ENCODE measurements at regions not wholly inside any gene's neighbourhood (a gene's known extent, or its start where the extent isn't known, plus 50 kb on each side); places are given as distances from the start of the nearest gene placed in this dataset.

DNA sequence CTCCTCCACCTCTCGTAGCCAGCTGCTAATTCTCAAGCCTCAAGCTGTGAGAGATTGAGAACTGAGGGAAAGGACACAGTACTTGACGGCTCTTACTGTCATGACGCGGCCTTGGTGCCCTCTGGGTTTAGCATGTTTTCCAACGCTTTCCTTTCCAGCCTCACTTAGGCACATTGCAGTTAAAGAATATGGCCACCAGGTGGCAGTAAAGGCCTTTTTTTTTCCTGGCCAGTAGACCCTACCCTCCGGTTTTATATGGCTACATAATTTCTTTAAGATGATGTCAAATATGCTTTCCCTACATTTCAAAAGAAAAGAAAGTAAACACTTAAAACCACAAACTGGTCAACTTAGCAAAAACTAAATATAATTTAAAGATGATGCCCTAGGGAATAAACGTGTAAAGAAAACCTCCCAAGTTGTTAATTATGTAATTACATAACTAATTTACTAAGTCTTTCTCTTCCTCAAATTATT lies 56.8 kb upstream of the PRDX6 start:
- peak; percentile 26 for ATAC-seq
- POLR2A ChIA-PET: interaction anchor here (0.7 kb wide), 1 partner anchor 10 kb away, joined by 3 read pairs; no protein-coding TSS in a partner anchor
- peak; percentile 77 for TF ChIP-seq ATF7 (IDR thresholded peaks at IDR 0.05; ENCODE audit: low read depth)
- no peak for TF ChIP-seq RUNX3 (IDR thresholded peaks at IDR 0.05; ENCODE audit: low read length)
- peak; percentile 86 for TF ChIP-seq MEF2B (IDR thresholded peaks at IDR 0.05; ENCODE audit: partially characterized antibody, poor library complexity, severe bottlenecking)
- no peak for TF ChIP-seq RB1 (IDR thresholded peaks at IDR 0.05; ENCODE audit: borderline replicate concordance)
- 0 out of 4 replicates have a peak, but pooled peaks of 1 of the 2 experiments have one; percentile 20 for TF ChIP-seq IKZF2 (IDR thresholded peaks at IDR 0.05)
- TF ChIP-seq SMC3 (IDR thresholded peaks at IDR 0.05; ENCODE audit: borderline replicate concordance, low read length): peak; percentile 70
- TF ChIP-seq MYC (IDR thresholded peaks at IDR 0.05; ENCODE audit: insufficient read depth, insufficient read length, insufficient replicate concordance, low read length, severe bottlenecking): no peak
- TF ChIP-seq SMARCA5 (IDR thresholded peaks at IDR 0.05): peak; percentile 57; the same call in 1 of the 2 replicates
- TF ChIP-seq YY1 (IDR thresholded peaks at IDR 0.05; ENCODE audit: low read depth, low read length): peak; percentile 72; the same call in 1 of the 2 replicates
- no peak for TF ChIP-seq POLR2A (IDR thresholded peaks at IDR 0.05; ENCODE audit: low read depth, low read length)
- 0 out of 2 replicates have a peak, but pooled peaks have one; percentile 50 for TF ChIP-seq EED (IDR thresholded peaks at IDR 0.05; ENCODE audit: low read depth)
- TF ChIP-seq NBN (IDR thresholded peaks at IDR 0.05): no peak
- peak; percentile 90 for TF ChIP-seq RAD21 (IDR thresholded peaks at IDR 0.05; ENCODE audit: insufficient read depth, low read depth, low read length)
- peak; percentile 61 for TF ChIP-seq MTA2 (IDR thresholded peaks at IDR 0.05; ENCODE audit: low read depth)
- TF ChIP-seq, protein P1, sequence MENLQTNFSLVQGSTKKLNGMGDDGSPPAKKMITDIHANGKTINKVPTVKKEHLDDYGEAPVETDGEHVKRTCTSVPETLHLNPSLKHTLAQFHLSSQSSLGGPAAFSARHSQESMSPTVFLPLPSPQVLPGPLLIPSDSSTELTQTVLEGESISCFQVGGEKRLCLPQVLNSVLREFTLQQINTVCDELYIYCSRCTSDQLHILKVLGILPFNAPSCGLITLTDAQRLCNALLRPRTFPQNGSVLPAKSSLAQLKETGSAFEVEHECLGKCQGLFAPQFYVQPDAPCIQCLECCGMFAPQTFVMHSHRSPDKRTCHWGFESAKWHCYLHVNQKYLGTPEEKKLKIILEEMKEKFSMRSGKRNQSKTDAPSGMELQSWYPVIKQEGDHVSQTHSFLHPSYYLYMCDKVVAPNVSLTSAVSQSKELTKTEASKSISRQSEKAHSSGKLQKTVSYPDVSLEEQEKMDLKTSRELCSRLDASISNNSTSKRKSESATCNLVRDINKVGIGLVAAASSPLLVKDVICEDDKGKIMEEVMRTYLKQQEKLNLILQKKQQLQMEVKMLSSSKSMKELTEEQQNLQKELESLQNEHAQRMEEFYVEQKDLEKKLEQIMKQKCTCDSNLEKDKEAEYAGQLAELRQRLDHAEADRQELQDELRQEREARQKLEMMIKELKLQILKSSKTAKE (IDR thresholded peaks at IDR 0.05; ENCODE audit: low read depth, poor library complexity, severe bottlenecking): peak; percentile 28
- no peak for TF ChIP-seq TBL1XR1 (IDR thresholded peaks at IDR 0.05; ENCODE audit: low read depth, low read length)
- TF ChIP-seq, protein P2, sequence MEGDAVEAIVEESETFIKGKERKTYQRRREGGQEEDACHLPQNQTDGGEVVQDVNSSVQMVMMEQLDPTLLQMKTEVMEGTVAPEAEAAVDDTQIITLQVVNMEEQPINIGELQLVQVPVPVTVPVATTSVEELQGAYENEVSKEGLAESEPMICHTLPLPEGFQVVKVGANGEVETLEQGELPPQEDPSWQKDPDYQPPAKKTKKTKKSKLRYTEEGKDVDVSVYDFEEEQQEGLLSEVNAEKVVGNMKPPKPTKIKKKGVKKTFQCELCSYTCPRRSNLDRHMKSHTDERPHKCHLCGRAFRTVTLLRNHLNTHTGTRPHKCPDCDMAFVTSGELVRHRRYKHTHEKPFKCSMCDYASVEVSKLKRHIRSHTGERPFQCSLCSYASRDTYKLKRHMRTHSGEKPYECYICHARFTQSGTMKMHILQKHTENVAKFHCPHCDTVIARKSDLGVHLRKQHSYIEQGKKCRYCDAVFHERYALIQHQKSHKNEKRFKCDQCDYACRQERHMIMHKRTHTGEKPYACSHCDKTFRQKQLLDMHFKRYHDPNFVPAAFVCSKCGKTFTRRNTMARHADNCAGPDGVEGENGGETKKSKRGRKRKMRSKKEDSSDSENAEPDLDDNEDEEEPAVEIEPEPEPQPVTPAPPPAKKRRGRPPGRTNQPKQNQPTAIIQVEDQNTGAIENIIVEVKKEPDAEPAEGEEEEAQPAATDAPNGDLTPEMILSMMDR (IDR thresholded peaks at IDR 0.05 in 2 of 3, conservative IDR thresholded peaks at IDR 0.05 in 1 of 3; ENCODE audit: control insufficient read depth in 2 of 3, extremely low read depth in 1 of 3, insufficient read depth in 1 of 3, low read depth in 3 of 3, low read length in 3 of 3): peak; percentile 68 to 80 (median 73)
- TF ChIP-seq, protein P3, sequence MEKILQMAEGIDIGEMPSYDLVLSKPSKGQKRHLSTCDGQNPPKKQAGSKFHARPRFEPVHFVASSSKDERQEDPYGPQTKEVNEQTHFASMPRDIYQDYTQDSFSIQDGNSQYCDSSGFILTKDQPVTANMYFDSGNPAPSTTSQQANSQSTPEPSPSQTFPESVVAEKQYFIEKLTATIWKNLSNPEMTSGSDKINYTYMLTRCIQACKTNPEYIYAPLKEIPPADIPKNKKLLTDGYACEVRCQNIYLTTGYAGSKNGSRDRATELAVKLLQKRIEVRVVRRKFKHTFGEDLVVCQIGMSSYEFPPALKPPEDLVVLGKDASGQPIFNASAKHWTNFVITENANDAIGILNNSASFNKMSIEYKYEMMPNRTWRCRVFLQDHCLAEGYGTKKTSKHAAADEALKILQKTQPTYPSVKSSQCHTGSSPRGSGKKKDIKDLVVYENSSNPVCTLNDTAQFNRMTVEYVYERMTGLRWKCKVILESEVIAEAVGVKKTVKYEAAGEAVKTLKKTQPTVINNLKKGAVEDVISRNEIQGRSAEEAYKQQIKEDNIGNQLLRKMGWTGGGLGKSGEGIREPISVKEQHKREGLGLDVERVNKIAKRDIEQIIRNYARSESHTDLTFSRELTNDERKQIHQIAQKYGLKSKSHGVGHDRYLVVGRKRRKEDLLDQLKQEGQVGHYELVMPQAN (conservative IDR thresholded peaks at IDR 0.05): no peak
- no peak for TF ChIP-seq TCF3 (IDR thresholded peaks at IDR 0.05; ENCODE audit: borderline replicate concordance, insufficient read depth, low read depth, low read length)

More for the DNA sequence above, 56.8 kb upstream of the PRDX6 start:
- DNase-seq (ENCODE audit: low read depth, low spot score): no peak
- Histone ChIP-seq H3K27ac (ENCODE audit: control insufficient read depth, insufficient read depth) (no peak overlapping the region), H3K79me2 (ENCODE audit: control insufficient read depth, insufficient read depth, low read length) (peaks cover 4% of the 10 kb centered on the region; the same call in 1 of the 2 replicates), H3K9ac (ENCODE audit: control insufficient read depth, insufficient read depth, low read length) (no peak overlapping the region), H3K9me3 (replicated peaks; ENCODE audit: control insufficient read depth, insufficient read depth, low read length) (no peaks in the 10 kb centered on the region), H3K4me3 (no peak overlapping the region), H3K36me3 (ENCODE audit: control insufficient read depth in 2 of 2, insufficient read depth in 2 of 2, low read length in 1 of 2) (no peaks in the 10 kb centered on the region), H3K27me3 (replicated peaks in 1 of 2; ENCODE audit: control insufficient read depth in 2 of 2, insufficient read depth in 2 of 2, low read length in 1 of 2) (no peaks in the 10 kb centered on the region), H2AFZ (ENCODE audit: control insufficient read depth, low read depth, low read length) (peak overlapping the region; percentile 84), H3K4me2 (ENCODE audit: control insufficient read depth, insufficient read depth) (peak overlapping the region; percentile 54; the same call in 1 of the 2 replicates), H3K4me1 (ENCODE audit: control insufficient read depth, insufficient read depth, low read length) (peaks cover 39% of the 10 kb centered on the region), H4K20me1 (ENCODE audit: control insufficient read depth, insufficient read depth) (no peaks in the 10 kb centered on the region)
- ChIA-PET CTCF (interaction anchor here (0.6 to 3.9 kb wide), 41 partner anchors 9 to 801 kb away, joined by 3 to 30 read pairs (median 4); partner anchors contain the start of genes KLHL20 and TNFSF4), SMC1A (ENCODE audit: uncharacterized antibody, unreplicated experiment) (interaction anchor here (0.6 to 17.9 kb wide), 32 partner anchors 9 to 839 kb away, joined by 3 to 348 read pairs (median 4); partner anchors contain the start of genes DARS2 and TNFSF4), RAD21 (ENCODE audit: unreplicated experiment) (interaction anchor here (0.8 to 7.6 kb wide), 13 partner anchors 9 to 797 kb away, joined by 3 to 105 read pairs (median 5); partner anchors contain the start of genes DARS2 and TNFSF4)
- in situ Hi-C loops (cut with MboI): no loop called here
- FAIRE-seq: peak; percentile 23
- intact Hi-C loops (cut with micrococcal nuclease; ENCODE audit: unreplicated experiment): loop anchor here (2.0 to 10.0 kb wide), 3 partner anchors 404 to 652 kb away; partner anchors contain the start of genes CENPL and DARS2
- no TSS peak for BruUV-seq (replicated peaks)
- 11% methylated on average over 7 of the region's 7 CpGs for WGBS (ENCODE audit: insufficient coverage, insufficient replicate concordance, low lambda C conversion rate, missing lambda C conversion rate)

All from GM12878 (cell line).